Muscle layer of duodenum (tissue), 2 donors: ENCODE measurements at regions not wholly inside any gene's neighbourhood (a gene's known extent, or its start where the extent isn't known, plus 50 kb on each side); places are given as distances from the start of the nearest gene placed in this dataset.

Source experiments
- H3K27ac ChIP-seq: one replicate; pipeline ENCODE4 v1.7.0; 2013; ENCODE audit warnings: mild to moderate bottlenecking, low read length
- H3K27me3 ChIP-seq: one replicate; pipeline ENCODE4 v1.7.0; 2013; ENCODE audit warnings: low read depth, mild to moderate bottlenecking, control low read depth, low read length
- H3K36me3 ChIP-seq, 2 donors: one replicate each; pipeline ENCODE4 v1.7.0; 2013; ENCODE audit warnings: low read length in 2 of 2, control low read depth in 1 of 2, mild to moderate bottlenecking in 1 of 2; ENCODE audit not compliant: insufficient read depth in 2 of 2, control insufficient read depth in 1 of 2
- H3K4me1 ChIP-seq, 2 donors: one replicate each; pipeline ENCODE4 v1.7.0; 2013; ENCODE audit warnings: low read length in 2 of 2, mild to moderate bottlenecking in 2 of 2, control low read depth in 1 of 2, moderate library complexity in 1 of 2; ENCODE audit not compliant: insufficient read depth in 2 of 2, control insufficient read depth in 1 of 2
- H3K4me3 ChIP-seq, 2 donors: one replicate each; pipeline ENCODE4 v1.7.0; 2013; ENCODE audit warnings: low read length in 2 of 2, low read depth in 1 of 2, mild to moderate bottlenecking in 1 of 2
- H3K9me3 ChIP-seq, 2 donors: one replicate each; pipeline ENCODE4 v1.7.0; 2013; ENCODE audit warnings: low read length in 2 of 2, control low read depth in 1 of 2, mild to moderate bottlenecking in 1 of 2; ENCODE audit not compliant: control insufficient read depth in 1 of 2
- donor health status: healthy.

DNA sequence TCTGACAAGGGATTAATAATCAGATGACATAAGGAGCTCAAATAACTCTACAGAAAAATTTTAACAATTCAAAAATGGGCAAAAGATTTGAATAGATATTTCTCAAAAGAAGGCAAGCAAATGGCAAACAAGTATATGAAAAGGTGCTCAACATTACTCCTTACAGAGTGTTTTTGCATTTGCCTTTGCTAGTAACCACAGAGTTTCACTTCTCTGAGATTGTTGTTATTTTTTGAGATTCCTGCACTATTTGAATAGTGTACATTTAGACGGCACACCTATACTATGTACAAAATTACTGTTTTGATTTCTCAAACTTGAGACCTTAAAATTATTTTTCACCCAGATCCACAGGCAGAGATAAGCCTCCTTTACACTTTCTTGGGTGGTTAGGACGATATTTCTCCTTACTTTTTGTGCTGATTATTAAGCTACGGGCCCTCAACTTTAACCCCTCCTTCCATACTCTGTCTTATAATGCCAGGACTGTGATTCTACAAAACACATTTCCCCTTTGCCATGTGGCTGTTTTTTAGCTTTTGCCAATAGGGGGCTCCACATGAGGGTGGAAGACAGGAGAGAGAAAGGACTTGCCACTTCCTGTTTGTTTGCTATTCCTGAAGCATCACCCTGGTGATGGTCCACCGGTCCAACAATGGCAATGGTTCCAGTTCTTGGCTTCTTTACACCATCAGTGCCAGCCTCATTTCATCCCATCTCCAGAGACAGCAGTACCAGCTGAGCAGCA lies 65.0 kb upstream of the DAP start:
- H3K27ac ChIP-seq: no peak overlapping the region
- H3K4me1 ChIP-seq: no peaks in the 10 kb centered on the region
- H3K36me3 ChIP-seq: no peaks in the 10 kb centered on the region
- no peaks in the 10 kb centered on the region for H3K27me3 ChIP-seq
- H3K9me3 ChIP-seq: no peaks in the 10 kb centered on the region
- no peak overlapping the region for H3K4me3 ChIP-seq

DNA sequence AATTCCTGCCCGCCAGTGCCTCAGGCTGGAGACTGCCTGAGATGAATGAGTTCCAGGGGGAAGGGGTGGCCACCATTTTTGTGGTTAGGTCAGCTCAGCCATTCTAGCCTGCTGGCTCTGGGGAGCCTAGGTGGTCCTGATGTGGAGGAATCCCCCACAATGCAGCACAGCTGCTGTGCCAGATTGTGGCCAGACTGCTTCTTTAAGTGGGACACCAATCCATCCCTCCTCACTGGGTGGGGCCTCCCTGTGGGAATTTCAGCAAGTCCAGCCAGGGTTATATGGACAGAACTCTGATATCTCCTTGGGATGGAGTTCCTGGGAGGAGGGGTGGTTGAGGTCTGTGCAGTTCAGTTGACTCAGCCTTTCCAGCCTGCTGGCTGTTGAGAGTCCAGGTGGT lies 51.2 kb upstream of the DAP start:
- Histone ChIP-seq H3K4me3 (no peak overlapping the region), H3K4me1 (no peaks in the 10 kb centered on the region), H3K36me3 (no peaks in the 10 kb centered on the region), H3K27ac (no peak overlapping the region), H3K27me3 (no peaks in the 10 kb centered on the region), H3K9me3 (peaks cover 0 to 3% of the 10 kb centered on the region in 2 donors)
